ENCODE measurements at regions not wholly inside any gene's neighbourhood (a gene's known extent, or its start where the extent isn't known, plus 50 kb on each side); places are given as distances from the start of the nearest gene placed in this dataset.

- TF ChIP-seq MAFK (IDR thresholded peaks at IDR 0.05; ENCODE audit: low read depth, low read length) (no peak), POU5F1 (IDR thresholded peaks at IDR 0.05; ENCODE audit: low read depth, low read length) (no peak), TBP (IDR thresholded peaks at IDR 0.05; ENCODE audit: low read depth, low read length) (no peak)
- TF ChIP-seq, protein P1, sequence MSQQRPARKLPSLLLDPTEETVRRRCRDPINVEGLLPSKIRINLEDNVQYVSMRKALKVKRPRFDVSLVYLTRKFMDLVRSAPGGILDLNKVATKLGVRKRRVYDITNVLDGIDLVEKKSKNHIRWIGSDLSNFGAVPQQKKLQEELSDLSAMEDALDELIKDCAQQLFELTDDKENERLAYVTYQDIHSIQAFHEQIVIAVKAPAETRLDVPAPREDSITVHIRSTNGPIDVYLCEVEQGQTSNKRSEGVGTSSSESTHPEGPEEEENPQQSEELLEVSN (IDR thresholded peaks at IDR 0.05) = no peak
Observed at GRCh38 chr7:67983486-67983885, 986.9 kb downstream of the TYW1 start (continued).

Data from H1 (cell line).